ENCODE measurements at regions not wholly inside any gene's neighbourhood (a gene's known extent, or its start where the extent isn't known, plus 50 kb on each side); places are given as distances from the start of the nearest gene placed in this dataset.

GRCh38 chr4:16995451-16995850, 97.0 kb upstream of the LDB2 start:
- DNase-seq (ENCODE audit: low spot score, unreplicated experiment) = no peak
- no peaks in the 10 kb centered on the region for H3K4me1 Mint-ChIP-seq (ENCODE audit: low read depth)
- TF ChIP-seq, protein P1, sequence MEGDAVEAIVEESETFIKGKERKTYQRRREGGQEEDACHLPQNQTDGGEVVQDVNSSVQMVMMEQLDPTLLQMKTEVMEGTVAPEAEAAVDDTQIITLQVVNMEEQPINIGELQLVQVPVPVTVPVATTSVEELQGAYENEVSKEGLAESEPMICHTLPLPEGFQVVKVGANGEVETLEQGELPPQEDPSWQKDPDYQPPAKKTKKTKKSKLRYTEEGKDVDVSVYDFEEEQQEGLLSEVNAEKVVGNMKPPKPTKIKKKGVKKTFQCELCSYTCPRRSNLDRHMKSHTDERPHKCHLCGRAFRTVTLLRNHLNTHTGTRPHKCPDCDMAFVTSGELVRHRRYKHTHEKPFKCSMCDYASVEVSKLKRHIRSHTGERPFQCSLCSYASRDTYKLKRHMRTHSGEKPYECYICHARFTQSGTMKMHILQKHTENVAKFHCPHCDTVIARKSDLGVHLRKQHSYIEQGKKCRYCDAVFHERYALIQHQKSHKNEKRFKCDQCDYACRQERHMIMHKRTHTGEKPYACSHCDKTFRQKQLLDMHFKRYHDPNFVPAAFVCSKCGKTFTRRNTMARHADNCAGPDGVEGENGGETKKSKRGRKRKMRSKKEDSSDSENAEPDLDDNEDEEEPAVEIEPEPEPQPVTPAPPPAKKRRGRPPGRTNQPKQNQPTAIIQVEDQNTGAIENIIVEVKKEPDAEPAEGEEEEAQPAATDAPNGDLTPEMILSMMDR (IDR thresholded peaks at IDR 0.05; ENCODE audit: unreplicated experiment) = no peak

DNA sequence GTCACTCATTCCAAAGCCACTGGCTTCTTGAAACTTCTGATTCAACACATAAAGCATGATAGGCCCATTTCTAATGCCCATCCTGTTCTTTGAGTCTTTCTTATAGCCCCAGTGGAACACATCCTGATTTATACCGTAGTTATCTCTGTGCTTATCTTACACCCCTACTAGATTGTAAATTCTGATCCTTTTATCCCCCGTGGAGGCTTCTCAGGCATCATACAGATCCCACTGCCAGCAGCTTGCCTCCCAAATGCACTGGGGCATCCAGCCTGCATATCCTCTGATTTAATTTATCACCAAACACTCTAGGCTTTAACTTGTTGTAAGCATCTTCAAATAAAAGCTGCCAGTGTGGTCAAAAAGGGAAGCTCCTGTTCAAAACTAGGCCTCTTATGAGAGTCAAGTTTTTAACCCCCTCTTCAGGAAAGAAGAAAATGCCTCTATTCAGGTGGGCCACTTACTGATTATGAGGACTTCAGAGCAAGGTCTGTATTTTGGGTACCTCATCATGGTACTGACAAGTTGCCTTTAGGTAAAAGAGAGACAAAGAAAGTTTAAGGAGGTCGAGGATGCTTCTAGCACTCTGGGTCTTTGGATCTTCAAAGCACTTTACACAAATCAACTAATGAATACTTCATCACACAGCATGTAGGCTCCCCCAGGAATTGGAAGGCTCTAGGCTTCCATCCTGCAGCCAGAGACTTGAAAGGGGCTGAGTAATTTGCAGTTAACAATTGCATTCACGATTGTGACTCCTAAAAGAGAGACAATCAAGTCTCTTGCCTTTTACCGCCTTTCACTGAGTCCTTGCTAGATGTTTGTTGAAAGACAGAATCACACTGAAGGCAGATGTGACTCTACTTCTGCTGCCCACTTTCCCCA, 95.8 kb upstream of the LDB2 start:
- Mint-ChIP-seq H3K27me3 (peaks cover 3% of the 10 kb centered on the region), H3K27ac (no peak overlapping the region), H3K4me1 (ENCODE audit: low read depth) (no peaks in the 10 kb centered on the region), H3K9me3 (ENCODE audit: low read depth) (peaks cover 11% of the 10 kb centered on the region), H3K36me3 (ENCODE audit: insufficient read depth) (no peaks in the 10 kb centered on the region), H3K4me3 (ENCODE audit: low read depth) (no peak overlapping the region)
- TF ChIP-seq, protein P1 (IDR thresholded peaks at IDR 0.05; ENCODE audit: unreplicated experiment) = no peak
- DNase-seq (ENCODE audit: low spot score, unreplicated experiment) = no peak

More at GRCh38 chr4:16995451-16995850, 97.0 kb upstream of the LDB2 start:
- Mint-ChIP-seq H3K4me3 (ENCODE audit: low read depth) (no peak overlapping the region), H3K27ac (no peak overlapping the region), H3K9me3 (ENCODE audit: low read depth) (peaks cover 11% of the 10 kb centered on the region), H3K27me3 (peaks cover 3% of the 10 kb centered on the region), H3K36me3 (ENCODE audit: insufficient read depth) (no peaks in the 10 kb centered on the region)

- Mint-ChIP-seq H3K4me1 (ENCODE audit: low read depth) (no peaks in the 10 kb centered on the region), H3K27me3 (peaks cover 3% of the 10 kb centered on the region), H3K36me3 (ENCODE audit: insufficient read depth) (no peaks in the 10 kb centered on the region), H3K27ac (no peak overlapping the region), H3K9me3 (ENCODE audit: low read depth) (no peaks in the 10 kb centered on the region), H3K4me3 (ENCODE audit: low read depth) (no peak overlapping the region)
- TF ChIP-seq, protein P1 (IDR thresholded peaks at IDR 0.05; ENCODE audit: unreplicated experiment) = no peak
- DNase-seq (ENCODE audit: low spot score, unreplicated experiment) = no peak
Observed at GRCh38 chr4:16992566-16993225, 94.3 kb upstream of the LDB2 start.

- Mint-ChIP-seq H3K4me3 (ENCODE audit: low read depth) (no peak overlapping the region), H3K9me3 (ENCODE audit: low read depth) (no peaks in the 10 kb centered on the region), H3K4me1 (ENCODE audit: low read depth) (no peaks in the 10 kb centered on the region), H3K27me3 (peaks cover 3% of the 10 kb centered on the region), H3K36me3 (ENCODE audit: insufficient read depth) (no peaks in the 10 kb centered on the region), H3K27ac (no peak overlapping the region)
- DNase-seq (ENCODE audit: low spot score, unreplicated experiment) = no peak
- TF ChIP-seq, protein P1 (IDR thresholded peaks at IDR 0.05; ENCODE audit: unreplicated experiment) = no peak
Observed at GRCh38 chr4:16991450-16991849, 93.0 kb upstream of the LDB2 start.

GRCh38 chr4:16989371-16989770, 90.9 kb upstream of the LDB2 start:
- Mint-ChIP-seq H3K27ac (no peak overlapping the region), H3K36me3 (ENCODE audit: insufficient read depth) (no peaks in the 10 kb centered on the region), H3K4me3 (ENCODE audit: low read depth) (no peak overlapping the region), H3K27me3 (peaks cover 3% of the 10 kb centered on the region), H3K9me3 (ENCODE audit: low read depth) (no peaks in the 10 kb centered on the region), H3K4me1 (ENCODE audit: low read depth) (no peaks in the 10 kb centered on the region)
- TF ChIP-seq, protein P1 (IDR thresholded peaks at IDR 0.05; ENCODE audit: unreplicated experiment) = no peak
- DNase-seq (ENCODE audit: low spot score, unreplicated experiment) = no peak

All from progenitor cell of endocrine pancreas (in vitro differentiated cells).